ENCODE measurements at regions not wholly inside any gene's neighbourhood (a gene's known extent, or its start where the extent isn't known, plus 50 kb on each side); places are given as distances from the start of the nearest gene placed in this dataset.

DNA sequence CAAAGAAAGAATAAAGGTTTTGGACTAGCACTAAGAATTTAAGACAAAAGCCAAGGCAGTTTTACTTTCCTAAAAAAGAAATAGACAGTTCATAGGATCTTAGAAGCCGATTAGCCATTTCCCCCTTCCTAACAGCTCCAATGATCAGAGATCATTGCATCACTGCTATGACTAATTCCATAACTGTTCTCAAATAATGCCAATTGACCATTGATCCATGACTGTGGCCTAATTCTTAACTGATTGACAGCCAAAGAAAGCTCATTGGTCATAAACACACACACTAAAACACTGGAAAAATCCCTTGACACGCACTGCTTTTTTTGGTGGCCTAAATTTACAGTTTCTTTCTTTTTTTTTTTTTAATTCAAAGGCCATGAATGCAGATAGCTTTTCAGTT, 345.0 kb upstream of the ACVR2A start:
- no peak for DNase-seq

DNA sequence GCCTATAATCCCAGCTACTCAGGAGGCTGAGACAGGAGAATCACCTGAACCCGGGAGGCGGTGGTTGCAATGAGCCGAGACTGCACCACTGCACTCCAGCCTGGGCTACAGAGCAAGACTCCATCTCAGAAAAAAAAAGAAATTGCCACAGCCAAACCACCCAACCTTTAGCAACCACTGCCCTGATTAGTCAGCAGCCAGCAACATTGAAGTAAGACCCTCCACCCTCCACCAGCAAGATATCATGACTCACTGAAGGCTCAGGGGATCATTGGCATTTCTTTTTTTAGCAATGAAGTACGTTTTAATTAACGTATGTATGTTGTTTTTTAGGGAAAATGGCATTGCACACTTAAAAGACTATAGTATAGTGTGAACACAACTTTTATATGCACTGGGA, 349.1 kb upstream of the ACVR2A start:
- no peak for DNase-seq

DNA sequence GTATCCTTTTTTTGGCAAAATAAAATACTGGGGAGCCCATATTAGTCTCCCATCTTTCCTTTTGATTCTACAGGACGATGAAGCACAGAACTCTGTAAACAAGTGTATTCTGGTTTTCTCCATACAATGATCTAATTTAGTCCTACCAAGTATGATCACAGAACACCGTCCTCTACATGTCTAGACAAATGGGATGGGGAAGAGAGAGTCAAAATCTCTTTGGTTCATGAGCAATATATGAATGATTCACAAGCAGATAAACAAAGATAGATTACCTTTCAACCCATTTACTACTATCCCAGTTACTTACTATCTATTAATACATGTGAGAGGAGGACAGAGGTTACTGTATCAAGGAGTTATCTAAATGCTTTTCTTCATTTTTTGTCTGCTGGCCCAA, 352.4 kb upstream of the ACVR2A start:
- no peak for DNase-seq

- DNase-seq: no peak
Measured at GRCh38 chr2:147491506-147491905, 353.3 kb upstream of the ACVR2A start.

DNA sequence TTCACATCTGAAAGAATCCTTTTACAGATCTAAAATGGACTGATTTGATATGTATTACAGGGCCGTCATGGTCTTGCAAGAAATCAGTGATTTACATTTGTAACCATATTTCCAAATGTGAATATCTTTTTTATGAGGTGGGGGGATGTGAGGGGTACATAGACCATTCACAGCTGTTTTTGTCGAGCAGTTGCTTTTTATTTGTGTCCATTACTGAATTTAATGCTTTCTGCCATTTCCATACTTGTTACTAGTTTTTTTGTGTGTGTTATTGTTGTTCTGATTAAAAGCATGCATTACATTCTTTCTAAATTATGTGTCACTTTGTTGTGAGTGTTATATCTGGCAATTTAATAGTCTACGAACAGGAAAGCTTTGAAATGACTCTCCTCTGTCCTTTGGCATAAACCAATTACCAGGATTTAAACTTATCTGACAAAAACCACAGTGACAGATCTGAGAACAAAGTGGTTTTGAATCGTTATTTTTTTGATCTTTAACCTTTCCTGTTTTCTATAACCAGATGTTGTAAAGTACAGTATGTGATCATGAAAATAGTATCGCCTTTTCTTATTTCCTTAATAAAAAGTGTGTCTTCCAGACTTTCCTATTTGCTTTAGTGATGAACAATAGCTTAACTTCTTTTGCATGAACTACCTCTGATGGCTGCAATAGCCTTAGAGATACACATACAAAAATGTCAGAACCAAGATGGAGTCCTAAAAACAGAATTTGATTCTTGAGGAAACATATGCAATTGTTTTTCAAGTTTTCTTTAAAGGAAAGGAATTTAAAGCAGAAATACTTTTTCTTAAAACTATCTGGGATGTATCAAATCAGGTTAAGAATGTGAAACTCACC, 354.2 kb upstream of the ACVR2A start:
- no peak for DNase-seq

- DNase-seq: no peak
Measured at GRCh38 chr2:147488472-147488871, 356.4 kb upstream of the ACVR2A start.

DNA sequence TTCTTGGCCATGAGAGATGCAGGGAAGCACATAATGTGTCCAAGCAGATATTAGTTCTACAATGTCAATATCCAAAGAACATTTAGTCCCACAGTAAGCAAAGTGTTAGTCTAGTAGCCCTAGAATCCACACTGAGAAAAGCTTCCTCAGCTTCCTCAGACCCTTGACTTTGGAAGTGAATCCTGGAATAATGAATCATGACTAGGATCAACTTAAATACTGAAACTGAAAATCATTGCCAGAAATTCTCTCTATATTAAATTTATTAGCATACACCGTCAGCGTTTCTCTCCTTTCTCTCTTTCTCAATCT, 356.9 kb upstream of the ACVR2A start:
- no peak for DNase-seq

DNA sequence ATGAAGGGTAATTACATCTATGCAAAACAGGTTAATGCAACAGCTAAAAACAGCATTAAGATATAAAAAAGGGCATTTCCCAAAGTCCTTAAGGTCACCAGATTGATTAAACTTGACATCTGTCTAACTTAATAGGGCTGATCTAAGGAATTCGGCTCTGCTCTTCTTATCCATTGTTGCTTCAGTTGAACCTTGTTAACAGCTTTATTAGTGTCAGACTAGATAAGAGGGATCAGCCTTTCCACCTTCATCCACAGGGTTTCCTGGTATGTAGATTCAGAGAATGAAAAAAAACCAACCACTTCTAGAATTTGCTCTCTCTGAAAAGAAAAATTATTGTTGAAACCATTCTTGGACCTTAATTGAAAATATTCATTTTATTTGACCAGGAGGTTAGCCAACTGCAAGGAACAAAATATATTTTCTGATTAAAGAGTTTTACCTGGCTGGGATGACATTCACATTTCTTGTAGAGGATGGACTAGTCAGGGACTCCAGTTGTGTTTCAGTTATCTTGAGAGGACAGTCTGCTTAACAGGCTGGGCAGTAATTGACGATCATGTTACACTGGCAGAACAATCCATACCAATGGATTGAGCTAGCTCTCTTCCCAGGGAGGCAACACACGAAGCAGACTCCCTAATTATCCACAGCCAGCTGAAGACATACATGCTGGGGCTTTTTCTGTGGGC, 357.4 kb upstream of the ACVR2A start:
- DNase-seq: no peak

GRCh38 chr2:147485210-147485851, 359.5 kb upstream of the ACVR2A start:
- DNase-seq: no peak

DNA sequence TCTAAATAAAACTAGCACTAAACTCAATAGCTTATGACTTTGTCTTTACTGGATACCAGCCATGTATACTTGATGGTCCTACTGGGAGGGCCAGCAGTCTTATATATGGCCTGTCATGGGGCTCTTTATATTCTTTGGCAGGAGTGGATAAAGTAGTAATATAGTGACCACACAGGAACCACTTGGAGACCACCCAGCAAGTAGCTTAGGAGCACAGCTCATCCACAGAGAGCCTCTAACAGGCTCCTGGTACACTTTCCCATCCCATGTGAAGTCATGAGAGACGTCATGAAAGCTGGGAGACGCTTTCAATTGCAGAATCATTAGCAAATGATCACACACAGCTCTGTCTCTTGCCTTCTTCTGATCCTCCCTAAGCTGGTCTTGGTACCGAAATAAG, 360.9 kb upstream of the ACVR2A start:
- DNase-seq: no peak

DNA sequence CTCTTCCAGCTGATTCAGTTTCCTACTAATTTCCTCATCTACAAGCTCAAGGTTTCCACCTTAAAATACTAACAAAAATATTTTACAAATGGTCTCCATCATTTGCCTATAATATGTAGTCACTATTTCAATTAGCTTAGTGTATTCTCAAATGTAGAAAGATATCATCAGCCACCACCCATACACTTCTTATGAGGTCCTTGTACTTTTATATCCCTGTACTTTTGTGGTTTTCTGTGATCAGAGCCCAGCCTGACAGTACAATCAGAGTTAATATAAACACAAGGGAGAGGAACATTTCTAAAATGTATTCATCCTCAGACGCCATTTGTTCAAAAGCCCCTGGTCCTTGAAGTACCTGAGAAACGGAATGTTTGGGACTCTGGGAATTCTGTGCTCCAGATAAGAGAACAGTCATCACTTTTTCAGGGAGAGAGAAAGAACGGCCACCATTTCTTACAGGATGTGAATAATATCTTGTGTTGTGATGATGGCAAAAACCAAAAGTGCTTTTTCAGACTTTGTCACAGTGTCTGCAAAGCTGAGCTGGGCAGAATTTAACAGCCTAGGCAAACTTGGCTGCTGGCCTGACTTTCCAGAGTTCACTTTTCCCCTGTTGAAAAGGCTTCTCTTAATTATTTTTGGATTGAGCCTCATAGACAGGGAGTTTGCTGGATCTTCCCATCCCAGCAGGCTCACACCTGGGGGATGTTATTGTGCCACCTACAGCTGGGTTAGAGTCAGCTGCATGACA, 361.7 kb upstream of the ACVR2A start:
- no peak for DNase-seq

DNA sequence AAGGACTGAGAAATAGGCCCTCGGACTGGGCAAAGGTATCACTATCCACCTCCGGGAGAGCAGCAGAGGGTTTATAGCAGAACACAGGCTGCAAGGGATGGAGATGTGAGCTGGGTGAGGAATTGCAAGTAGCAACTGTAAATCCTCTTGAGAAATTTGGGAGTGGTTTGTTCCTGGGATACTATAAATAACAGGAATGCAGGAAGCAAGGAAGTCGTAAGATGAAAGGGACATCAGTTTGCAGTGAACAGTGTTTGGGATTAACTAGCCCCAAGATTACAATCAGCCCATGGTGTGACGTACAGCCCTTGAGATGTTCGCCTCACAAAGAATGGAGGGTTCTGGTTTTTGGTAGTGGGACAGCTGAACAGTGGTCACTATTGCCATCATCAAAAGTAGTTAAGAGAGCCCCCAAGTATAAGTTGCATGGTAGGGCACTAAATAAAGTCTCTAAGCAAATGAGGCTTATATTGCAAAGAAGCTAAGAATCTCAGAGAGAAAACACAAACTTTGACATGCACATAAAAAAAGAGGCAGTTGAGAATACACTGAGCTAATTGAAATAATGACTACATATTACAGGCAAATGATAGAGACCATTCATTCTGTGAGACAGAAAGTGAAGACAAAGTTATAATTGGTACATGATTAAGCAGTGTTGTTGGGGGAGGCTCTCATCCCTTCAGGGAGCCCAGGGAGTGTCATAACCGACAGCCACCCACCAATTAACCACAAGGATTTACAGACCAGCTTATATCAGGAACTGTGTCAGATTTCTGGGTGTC, 362.5 kb upstream of the ACVR2A start:
- DNase-seq: no peak

- DNase-seq: no peak
Measured at GRCh38 chr2:147479358-147479757, 365.5 kb upstream of the ACVR2A start.

DNA sequence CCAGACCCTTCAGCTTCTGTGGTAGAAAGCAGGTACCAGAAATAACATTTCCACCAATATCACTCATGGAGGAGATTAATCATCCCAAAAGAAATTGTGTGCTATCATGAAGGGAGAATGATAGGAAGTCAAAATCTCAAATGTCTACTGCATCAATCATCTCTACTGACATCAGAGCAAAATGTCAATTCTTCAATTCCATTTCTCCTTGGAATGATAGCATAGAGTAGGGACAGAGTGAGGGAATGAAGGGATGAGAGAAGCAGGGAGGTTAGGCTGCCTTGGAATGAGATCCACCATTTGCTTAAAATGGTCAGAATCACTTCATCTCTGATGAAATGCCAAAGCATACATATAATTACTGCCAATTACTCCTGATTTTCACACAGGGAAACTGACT, 371.8 kb upstream of the ACVR2A start:
- no peak for DNase-seq

GRCh38 chr2:147471126-147471525, 373.7 kb upstream of the ACVR2A start:
- no peak for DNase-seq

DNA sequence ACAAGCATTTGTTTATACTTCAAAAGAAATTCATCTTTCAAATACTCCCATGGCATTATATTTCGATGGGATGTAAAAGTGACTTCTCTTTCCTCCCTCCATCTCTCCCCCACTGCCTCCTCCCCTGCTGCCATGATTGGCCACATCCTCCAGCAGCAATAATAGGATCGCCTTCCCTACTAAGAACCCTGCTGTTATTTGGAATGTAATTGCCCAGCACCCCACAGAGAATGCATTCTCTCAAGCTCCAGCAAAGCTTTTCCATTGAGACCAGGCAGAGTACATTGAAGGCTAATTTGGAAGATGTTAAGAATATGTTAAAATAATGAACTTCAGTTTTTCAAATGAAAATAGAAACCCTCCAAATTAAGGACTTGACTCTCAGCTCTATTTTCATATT, 375.4 kb upstream of the ACVR2A start:
- DNase-seq: no peak

DNA sequence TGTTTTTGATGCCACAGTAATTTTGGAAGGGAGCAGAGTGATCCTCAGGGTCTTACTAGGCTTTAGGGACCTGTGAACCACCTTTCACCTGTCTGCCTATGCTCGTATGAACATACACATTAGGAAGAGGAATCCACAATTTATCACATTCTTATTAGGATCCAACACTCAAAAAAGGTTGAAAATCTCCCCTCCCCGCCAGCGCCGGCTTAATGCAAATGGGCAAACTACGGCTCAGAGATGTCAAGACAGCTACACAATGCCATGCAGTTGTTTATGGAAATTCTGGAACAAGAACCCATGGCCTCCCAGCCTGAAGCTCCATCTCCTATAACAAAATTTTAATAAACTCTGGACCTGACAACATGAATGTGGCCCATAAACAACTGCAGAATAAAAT, 375.9 kb upstream of the ACVR2A start:
- DNase-seq: no peak

- DNase-seq: no peak
Measured at GRCh38 chr2:147468349-147468748, 376.5 kb upstream of the ACVR2A start.

- no peak for DNase-seq
Measured at GRCh38 chr2:147467441-147467840, 377.4 kb upstream of the ACVR2A start.

GRCh38 chr2:147464737-147465357, 380.0 kb upstream of the ACVR2A start:
- no peak for DNase-seq

DNA sequence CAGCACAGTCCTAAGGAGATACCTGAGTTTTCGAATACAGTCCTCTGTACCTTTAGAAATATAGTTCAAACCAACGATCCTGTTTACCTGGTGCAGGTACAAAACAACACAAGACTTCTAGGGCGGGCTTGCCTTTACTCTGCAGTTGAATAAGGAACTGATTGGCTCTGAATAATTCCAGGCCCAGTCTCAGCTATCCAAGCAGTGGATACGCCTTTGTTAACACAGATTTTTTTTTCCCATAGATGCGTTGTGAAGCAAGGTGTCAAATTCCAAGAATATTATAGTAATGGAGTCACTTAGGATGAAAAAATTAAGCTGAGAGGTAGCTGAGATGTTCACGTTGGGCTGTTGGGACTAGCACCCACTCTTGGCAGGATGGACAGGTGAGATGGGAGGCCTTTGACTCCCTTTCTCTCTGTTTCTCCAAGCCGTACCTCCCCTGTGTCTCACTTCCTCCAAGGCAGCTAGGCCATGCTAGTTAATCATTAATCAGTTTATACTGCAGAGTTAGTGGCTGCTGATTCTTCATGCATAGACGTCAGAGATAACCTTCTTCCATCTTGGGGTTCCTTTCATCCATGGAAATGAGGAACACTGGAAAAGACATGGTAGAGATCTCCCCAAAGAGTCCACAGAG, 380.8 kb upstream of the ACVR2A start:
- no peak for DNase-seq

DNA sequence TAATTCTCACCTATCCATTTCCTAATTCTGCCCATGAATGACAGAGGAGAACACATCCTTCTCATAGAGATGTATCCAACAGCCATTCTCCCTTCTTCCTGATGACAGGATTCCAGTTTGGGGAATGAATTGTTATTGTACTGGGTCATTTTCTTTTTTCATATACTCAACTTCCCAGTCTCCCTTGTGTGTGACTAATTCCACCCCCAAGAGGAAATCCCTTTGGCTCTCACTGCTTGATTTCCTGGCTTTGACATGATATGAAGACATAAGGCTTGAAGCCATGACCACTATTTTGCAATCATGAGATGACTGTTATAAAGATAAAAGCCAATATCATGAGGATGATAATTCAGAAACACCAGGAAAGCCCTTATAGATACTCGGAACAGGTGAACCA, 384.7 kb upstream of the ACVR2A start:
- no peak for DNase-seq

Data from midbrain (tissue), 1 donor.